Fibroblast of gingiva (primary cell): ENCODE measurements at regions not wholly inside any gene's neighbourhood (a gene's known extent, or its start where the extent isn't known, plus 50 kb on each side); places are given as distances from the start of the nearest gene placed in this dataset.

Experiments used
- DNase-seq: peaks from one replicate; pipeline ENCODE4 v3.0.0-alpha.2; 2011; ENCODE audit warnings: low read depth

DNA sequence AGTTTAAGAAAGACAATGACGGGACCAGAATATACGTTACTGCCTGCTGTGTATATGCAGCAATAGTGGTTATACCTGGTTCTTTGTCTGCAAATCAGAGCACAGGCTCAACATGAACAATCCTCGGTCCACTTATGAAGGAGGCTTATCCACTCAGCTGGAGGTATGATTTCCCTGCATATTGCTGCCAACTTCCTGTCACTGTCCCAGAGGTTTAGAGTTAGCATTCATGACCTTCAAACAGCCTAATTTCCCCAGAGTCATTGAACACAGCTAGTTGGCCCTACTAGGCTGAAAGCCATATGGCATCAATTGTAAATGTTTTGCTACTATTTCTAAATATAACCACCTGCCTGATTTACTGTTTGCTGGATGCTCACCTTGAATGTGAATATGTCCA lies 224.9 kb upstream of the ZNF717 start:
- no peak for DNase-seq

GRCh38 chr3:76011121-76011520 lies 225.8 kb upstream of the ZNF717 start:
- DNase-seq: no peak

DNA sequence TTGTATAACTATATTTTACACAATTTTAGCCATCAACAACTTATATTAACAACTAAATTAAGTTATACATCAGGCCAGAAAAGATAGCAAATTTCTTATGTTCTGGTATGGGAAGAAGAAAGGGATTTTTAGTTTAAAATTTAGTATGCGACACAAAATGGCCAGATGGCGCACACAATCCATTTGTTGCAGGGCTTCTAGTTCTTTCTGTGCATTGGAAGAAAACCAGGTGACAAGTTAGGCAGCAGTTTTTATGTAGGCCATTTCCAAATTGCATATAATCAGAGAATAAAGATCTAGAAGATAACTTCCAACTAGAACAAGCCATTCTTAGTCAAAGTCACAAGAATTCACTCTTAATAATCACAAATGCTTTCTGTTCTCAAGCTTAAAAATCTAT lies 230.1 kb upstream of the ZNF717 start:
- no peak for DNase-seq

- DNase-seq: no peak
Observed at GRCh38 chr3:76016111-76016510, 230.8 kb upstream of the ZNF717 start.

DNA sequence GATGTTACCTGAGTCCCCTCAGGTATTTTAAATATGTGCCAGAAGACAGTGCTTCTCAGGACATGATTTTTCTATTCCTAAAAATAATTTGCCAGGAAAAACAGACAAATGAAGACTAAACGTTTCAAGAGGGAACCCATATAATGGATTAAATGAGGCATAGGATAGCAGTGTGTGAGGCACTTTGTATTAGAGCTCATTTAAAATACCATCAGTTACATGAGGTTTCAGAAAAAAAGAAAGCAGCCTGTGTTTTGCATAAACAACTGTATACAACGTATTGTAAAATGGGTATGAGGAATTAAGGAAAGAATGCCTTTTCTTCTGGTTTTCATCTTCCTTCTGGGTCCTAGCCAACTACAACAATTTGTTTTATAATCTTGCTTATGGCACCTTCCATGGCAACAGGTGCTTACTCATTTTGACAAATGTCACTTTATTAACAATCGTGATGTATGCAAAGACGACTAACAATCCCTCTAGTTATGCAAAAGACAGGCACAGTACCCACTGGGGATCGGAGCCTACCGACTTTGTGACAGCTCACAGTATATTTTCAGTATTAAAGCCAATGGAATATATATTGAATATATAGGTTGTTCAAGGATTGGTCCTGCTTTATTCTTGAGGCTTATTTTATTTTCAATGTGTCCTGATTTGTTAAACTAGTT lies 231.6 kb upstream of the ZNF717 start:
- no peak for DNase-seq

DNA sequence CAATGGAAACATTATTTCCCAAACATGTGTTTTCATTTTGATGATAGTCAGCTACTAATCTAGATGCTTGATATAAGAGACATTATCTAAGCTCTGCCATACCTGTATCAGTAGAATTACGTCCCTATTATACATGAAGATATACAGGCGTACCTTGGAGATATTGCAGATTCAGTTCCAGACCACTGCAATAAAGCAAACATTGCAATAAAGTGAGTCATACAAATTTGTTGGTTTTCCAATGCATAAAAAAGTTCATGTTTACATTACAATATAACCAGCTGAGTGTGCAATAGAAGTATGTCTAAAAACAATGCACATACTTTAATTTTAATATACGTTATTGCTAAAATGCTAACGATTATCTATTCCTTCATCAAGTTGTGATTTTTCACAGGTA lies 236.0 kb upstream of the ZNF717 start:
- DNase-seq: no peak

DNA sequence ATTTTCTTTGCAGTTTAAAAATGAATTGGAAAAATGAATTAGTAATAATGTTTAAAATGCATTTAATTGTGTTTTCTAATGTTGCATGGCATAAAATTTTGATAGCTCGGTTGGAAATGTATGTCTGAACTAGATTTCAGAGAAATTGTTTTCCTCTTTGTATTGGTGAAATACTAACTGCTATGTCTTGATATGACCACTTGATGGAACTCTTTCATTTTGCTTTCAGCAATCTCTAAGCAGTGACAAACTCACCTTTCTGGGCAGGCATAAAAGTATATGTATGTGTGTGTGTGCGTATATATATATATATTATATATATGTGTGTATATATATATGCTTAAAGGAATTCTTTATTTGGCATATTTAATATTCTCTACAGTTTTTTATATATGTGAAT lies 239.3 kb upstream of the ZNF717 start:
- DNase-seq: peak; percentile 4

GRCh38 chr3:76025561-76025960 lies 240.2 kb upstream of the ZNF717 start:
- DNase-seq: no peak

- DNase-seq: peak; percentile 63
Observed at GRCh38 chr3:76026379-76026778, 241.0 kb upstream of the ZNF717 start.

DNA sequence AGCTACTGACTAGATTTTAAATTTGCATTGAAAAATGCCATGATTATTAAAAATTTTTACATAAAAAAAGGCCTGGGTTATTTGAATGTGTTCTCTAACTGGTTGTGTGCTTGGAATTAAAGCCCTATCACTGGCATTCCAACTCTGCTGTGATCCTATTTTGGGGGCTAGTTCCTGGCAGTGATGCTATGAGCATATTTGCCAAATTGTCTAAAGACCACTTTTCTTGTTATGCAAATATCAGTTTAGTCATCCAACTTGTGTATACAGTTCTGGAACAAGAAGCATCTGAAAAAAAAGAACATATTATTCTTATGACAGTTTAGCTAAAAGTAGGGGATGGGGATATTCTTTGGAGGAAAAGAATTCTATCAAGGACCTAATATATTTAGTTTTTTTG lies 243.4 kb upstream of the ZNF717 start:
- DNase-seq: peak; percentile 25

DNA sequence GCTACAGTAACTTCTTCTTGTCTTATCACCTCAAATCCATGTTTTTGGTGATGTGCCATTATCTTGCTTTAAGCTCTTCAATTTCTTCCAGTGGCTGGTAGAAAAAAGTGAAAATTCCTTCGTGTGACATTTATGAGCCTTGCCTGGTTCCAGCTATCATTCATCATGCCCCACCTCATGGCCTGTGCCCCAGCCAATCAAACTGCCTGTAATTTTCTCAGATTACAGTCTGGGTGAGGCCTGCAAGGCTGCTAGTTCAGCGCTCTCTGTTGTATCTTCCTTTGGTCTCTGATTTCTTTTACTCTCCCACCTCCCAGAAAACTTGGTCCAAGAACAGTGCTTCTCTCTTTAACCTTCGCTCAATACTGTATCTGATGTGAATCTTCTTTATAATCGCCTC lies 249.3 kb upstream of the ZNF717 start:
- no peak for DNase-seq

GRCh38 chr3:76035117-76035516 lies 249.8 kb upstream of the ZNF717 start:
- DNase-seq: no peak

- DNase-seq: no peak
Observed at GRCh38 chr3:76038949-76039348, 253.6 kb upstream of the ZNF717 start.

GRCh38 chr3:76039431-76039830 lies 254.1 kb upstream of the ZNF717 start:
- no peak for DNase-seq

DNA sequence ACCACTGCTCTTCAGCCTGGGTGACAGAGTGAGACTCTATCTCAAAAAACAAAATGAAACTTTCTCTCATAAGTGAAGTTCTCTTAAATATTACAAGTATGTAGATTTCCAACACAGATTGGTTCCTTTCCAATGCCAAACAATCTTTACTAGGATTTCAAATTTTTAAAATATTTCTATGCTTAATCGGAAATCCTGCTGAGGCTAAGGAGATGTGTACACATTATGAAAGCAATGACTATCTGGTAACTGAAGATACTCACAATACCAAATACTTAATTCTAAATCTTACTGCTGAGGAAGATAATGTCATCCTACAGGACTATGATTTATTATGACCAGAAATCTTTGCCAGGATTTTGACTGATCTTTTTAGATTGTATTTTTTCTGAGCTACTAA lies 255.6 kb upstream of the ZNF717 start:
- peak; percentile 54 for DNase-seq

DNA sequence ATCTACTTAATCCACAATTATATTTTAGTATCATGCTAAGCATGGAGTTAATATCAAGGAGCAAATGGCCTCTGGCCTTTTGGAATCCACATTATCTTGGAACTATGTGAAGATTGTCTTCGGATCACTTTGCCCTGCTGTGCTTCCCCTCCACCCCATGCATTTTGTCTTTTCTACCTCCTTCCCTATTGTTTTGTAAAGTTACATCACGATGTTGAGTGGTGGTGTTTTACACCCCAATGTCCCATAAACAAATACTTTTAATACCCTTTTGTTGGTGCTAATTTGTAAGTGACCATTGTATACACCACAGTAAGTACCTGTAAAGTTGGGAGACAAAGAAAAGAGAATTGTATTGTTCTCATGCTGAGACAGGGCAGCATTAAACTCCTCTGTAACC lies 258.4 kb upstream of the ZNF717 start:
- no peak for DNase-seq

- DNase-seq: peak; percentile 56
Observed at GRCh38 chr3:76044601-76045600, 259.6 kb upstream of the ZNF717 start.

DNA sequence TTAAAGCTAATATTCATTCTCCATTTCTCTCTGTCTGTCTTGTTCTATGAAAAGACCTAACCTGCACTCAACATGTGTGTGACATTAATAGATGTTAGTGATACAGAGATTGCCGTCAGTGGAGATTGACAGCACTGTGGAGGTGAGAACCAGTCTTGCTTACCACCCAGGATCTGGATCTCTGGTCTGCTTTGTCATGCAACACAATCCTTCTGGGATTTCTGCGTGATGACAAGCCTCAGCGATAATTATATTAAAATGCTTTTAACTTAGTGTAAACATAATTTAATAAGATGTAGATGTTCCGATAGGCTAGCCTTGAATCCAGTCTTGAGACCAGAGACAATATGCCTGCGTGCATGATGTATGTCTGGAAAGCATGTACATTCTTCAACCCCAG lies 262.0 kb upstream of the ZNF717 start:
- no peak for DNase-seq

DNA sequence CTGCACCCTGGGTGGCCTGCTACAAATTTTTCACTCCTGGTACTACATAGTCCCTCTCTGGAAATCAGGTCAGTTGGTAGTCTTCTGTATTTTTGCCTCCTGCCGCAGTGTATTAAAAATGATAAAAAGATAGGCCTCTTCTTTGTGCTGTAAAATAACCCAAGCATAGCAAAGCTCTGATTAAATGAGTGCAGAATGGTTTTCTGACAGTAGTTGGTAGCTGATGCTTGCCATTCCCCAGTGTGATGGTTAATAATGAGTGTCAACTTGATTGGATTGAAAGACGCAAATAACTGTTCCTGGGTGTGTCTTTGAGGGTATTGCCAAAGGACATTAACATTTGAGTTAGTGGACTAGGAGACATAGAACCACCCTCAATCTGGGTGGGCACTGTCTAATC lies 264.4 kb upstream of the ZNF717 start:
- DNase-seq: no peak

DNA sequence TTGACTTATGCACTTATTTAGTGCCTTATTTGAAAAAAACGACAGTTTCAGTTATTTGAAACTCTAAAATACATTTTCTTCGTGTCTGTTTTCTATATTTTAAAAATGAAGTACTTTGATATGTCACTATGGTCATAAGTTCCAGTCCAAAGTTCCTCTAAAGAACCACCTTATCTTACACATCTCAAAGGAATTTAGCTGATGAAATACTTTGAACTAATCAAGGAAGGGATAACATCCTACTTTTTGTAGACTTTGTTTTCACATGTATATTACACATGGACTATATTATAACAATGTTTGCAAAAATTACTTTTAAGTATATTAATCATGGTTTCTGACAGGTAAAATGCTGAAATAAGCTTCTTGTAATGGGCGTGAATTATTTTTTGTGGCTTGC lies 265.8 kb upstream of the ZNF717 start:
- no peak for DNase-seq

- DNase-seq: no peak
Observed at GRCh38 chr3:76054404-76054803, 269.1 kb upstream of the ZNF717 start.

DNA sequence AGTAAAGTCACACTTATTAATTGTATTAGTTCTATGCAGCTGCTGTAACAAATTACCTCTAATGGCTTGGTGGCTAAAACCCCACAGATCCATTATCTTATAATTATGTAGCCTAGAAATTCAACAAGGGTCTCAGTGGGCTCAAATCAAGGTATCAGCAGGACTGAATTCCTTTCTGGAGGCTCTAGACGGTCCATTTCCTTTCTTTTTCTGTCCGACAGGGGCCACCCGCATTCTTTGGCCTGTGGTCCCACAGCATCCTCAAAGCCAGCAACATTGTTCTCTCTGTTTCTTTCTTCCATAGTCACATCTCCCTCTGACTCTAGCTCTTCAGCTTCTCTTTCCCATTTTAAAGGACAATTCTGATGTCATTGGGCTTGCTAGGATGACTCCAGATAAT lies 276.3 kb upstream of the ZNF717 start:
- no peak for DNase-seq

DNA sequence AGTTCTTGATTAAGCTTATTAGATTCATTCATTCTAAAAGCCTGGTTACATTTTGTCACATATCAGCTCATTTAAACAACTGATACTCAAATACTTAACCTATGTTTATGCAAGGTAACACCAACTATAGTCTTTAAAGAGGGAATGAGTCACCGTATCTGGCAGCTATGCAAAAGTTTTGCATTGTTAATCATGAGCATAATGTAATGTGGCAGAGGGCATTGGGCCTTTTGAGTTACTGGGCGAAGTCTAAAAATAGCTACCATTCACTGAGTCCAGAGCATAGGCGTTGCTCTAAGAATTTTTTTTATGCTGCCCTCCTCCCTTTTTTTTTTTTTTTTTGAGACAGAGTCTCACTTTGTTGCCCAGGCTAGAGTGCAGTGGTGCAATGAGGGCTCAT lies 277.7 kb upstream of the ZNF717 start:
- peak; percentile 68 for DNase-seq
